Large intestine (tissue), 3 donors: ENCODE measurements at regions not wholly inside any gene's neighbourhood (a gene's known extent, or its start where the extent isn't known, plus 50 kb on each side); places are given as distances from the start of the nearest gene placed in this dataset.

Source experiments
- DNase-seq, 2 donors: peaks; one replicate each; pipeline versions ENCODE4 v3.0.0 to v3.0.0-alpha.2; 2013
- H3K27ac ChIP-seq: one replicate; pipeline ENCODE4 v1.5.1; 2013; ENCODE audit warnings: low read length
- H3K27me3 ChIP-seq: 2 replicates; pipeline ENCODE4 v1.6.1; 2013; ENCODE audit warnings: low read length; ENCODE audit not compliant: control insufficient read depth, insufficient read depth
- H3K36me3 ChIP-seq: 2 replicates; pipeline ENCODE4 v1.6.1; 2013; ENCODE audit warnings: low read length; ENCODE audit not compliant: control insufficient read depth, insufficient read depth
- H3K4me1 ChIP-seq: one replicate; pipeline ENCODE4 v1.6.1; 2013; ENCODE audit warnings: low read length; ENCODE audit not compliant: control insufficient read depth, insufficient read depth
- H3K4me3 ChIP-seq: one replicate; pipeline ENCODE4 v1.5.1; 2013; ENCODE audit warnings: low read length
- H3K9me3 ChIP-seq: one replicate; pipeline ENCODE4 v1.6.1; 2013; ENCODE audit warnings: mild to moderate bottlenecking, low read depth, low read length, moderate library complexity; ENCODE audit not compliant: control insufficient read depth
- WGBS: methylation state at CpG from one replicate; pipeline ENCODE4 v1.1.5; 2013; ENCODE audit warnings: low lambda C conversion rate; ENCODE audit not compliant: insufficient coverage; 5-methylcytosine and 5-hydroxymethylcytosine counted together

DNA sequence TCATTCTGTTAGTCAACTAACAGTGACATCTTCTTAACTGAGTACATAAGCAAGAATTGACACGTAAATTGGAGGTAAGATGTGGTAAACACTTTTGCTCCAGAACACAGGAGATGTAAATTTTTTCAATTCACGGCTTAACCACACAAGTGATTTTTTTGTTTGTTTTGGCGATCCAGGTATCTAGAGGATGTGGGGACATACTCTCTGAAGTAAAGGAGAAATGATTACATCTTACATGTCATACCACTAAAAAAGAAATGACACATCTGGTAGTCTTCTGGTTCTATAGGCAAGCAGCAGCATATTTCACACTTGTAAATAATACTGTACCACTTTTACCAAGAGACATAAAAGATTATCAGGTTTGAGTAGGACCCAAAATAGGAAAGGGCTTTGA is 200.3 kb upstream of the ZWINT start:
- DNase-seq = no peak
- H3K27ac ChIP-seq = no peak overlapping the region
- WGBS = 100% methylated on average over 2 of the region's 3 CpGs

DNA sequence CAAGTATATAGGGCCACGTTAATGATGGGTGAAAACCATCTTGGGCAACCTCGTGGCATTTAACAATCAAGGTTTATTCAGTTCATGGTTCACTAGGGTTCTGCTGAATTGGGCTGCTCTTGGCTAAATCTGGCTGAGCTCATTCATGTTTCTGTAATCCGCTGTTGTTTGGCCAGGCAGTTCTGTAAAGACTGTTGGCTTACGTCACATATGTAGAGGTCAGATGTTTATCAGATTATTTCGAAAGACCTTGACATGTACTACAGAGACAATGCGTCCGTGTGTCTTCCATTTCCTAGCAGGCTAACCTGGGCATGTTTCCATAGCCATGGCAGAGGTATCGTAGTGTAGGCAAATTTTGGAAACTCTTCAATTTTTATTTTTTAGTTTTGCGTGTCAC is 190.0 kb upstream of the ZWINT start:
- H3K27ac ChIP-seq = no peak overlapping the region
- WGBS = 47% methylated on average over 3 of the region's 9 CpGs
- no peaks in the 10 kb centered on the region for H3K4me1 ChIP-seq
- H3K36me3 ChIP-seq = no peaks in the 10 kb centered on the region
- H3K9me3 ChIP-seq = no peaks in the 10 kb centered on the region
- H3K4me3 ChIP-seq = no peak overlapping the region
- H3K27me3 ChIP-seq = no peaks in the 10 kb centered on the region
- DNase-seq = no peak

More for the DNA sequence above, 200.3 kb upstream of the ZWINT start:
- H3K27me3 ChIP-seq = no peaks in the 10 kb centered on the region
- H3K9me3 ChIP-seq = no peaks in the 10 kb centered on the region
- no peaks in the 10 kb centered on the region for H3K4me1 ChIP-seq
- H3K4me3 ChIP-seq = no peak overlapping the region
- no peaks in the 10 kb centered on the region for H3K36me3 ChIP-seq

DNA sequence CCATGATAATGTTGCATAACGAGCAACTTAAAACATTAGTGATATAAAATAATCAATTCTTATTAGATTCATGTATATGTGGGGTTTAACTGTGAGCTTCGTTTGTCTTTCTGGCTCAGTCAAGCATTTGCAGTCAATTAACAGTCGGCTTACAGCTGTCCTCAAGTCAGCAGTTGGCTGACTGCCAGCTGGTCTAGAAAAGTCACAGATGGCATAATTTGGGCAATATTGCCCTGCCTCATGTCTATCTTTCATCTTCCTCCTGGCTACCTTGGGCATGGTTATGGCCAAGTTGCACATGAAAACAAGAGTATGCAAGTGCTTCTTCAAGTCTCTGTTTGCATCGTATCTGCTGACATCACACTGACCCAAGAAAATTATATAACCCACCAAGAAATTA is 186.1 kb upstream of the ZWINT start:
- no peak for DNase-seq
- H3K27me3 ChIP-seq = no peaks in the 10 kb centered on the region
- H3K27ac ChIP-seq = no peak overlapping the region
- H3K4me1 ChIP-seq = no peaks in the 10 kb centered on the region
- no peaks in the 10 kb centered on the region for H3K36me3 ChIP-seq
- 100% methylated on average over 2 of the region's 4 CpGs for WGBS
- no peak overlapping the region for H3K4me3 ChIP-seq
- H3K9me3 ChIP-seq = no peaks in the 10 kb centered on the region

DNA sequence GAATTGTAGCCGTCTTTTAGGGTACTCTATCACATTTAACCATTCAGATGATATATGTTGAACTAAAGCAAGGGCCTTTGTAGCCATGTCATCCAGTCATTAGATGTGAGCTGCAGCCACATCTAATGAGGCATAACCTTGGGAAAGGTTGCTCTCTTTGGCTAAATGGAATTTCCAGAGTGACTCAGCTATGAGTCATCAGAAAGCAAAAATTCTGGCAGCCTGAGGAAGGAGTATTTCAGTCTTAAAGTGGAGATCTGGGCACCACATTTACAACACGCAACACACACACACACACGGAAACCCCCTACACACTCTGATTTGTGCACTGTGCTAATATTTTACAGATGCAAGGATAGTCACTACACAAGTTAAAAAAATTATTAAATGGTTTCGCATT is 176.9 kb upstream of the ZWINT start:
- Histone ChIP-seq H3K27me3 (no peaks in the 10 kb centered on the region), H3K4me3 (no peak overlapping the region), H3K4me1 (no peaks in the 10 kb centered on the region), H3K9me3 (no peaks in the 10 kb centered on the region), H3K36me3 (no peaks in the 10 kb centered on the region), H3K27ac (no peak overlapping the region)
- WGBS = 86% methylated on average over 2 of the region's 4 CpGs
- DNase-seq = no peak

DNA sequence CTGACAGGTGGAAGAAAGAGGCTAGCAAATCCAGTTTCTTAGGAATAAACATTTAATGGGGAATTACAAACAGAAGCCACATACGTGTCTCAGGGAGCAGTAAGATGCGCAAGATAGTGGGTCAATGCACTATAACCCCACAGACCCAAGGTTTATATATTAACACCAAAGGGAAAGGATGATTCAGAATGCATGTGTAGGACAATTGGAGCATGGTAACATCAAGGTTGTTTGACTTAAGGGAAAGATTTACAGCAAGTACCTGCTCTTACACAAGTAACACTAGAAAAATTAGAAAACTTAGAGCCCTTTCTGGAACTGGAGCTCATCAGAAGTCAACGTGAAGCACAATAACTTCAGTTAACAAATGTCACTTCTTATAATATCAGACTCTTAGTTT is 161.1 kb upstream of the ZWINT start:
- Histone ChIP-seq H3K27ac (no peak overlapping the region), H3K4me1 (no peaks in the 10 kb centered on the region), H3K9me3 (no peaks in the 10 kb centered on the region), H3K27me3 (no peaks in the 10 kb centered on the region), H3K4me3 (no peak overlapping the region), H3K36me3 (no peaks in the 10 kb centered on the region)
- 67% methylated on average over 1 of the region's 3 CpGs for WGBS
- DNase-seq = no peak

DNA sequence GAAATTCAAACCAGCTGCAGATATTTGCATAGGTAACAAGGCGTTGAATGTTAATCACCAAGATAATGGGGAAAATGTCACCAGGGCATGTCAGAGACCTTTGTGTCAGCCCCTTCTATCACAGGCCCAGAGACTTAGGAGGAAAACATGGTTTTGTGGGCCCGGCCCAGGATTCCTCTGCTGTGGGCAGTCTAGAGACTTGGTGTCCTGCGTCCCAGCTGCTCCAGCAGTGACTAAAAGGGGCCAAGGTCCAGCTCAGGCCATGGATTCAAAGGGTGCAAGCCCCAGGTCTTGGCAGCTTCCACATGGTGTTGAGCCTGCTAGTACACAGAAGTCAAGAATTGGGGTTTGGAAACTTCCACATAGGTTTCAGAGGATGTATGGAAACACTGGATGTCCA is 147.5 kb upstream of the ZWINT start:
- DNase-seq = no peak
- H3K4me1 ChIP-seq = no peaks in the 10 kb centered on the region

DNA sequence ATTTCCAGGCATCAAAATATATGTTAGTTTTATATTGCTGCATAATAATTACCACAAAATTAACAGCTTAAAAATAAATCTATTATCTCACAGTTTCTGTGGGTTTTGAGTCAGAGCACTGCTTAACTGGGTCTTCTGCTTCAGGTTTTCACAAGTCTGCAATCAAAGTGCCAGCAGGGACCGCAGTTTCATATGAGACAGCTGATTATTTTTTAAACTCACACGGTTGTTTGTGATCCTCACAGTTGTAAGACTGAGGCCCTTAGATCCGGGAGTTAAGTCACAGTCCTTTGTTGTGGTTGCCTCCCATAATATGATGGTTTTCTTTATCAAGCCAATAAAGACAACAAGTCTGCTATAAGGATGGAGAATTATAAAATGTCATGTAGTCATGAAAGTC is 146.0 kb upstream of the ZWINT start:
- no peak overlapping the region for H3K4me3 ChIP-seq
- H3K27me3 ChIP-seq = no peaks in the 10 kb centered on the region
- H3K4me1 ChIP-seq = no peaks in the 10 kb centered on the region
- no peak overlapping the region for H3K27ac ChIP-seq
- no peak for DNase-seq
- H3K9me3 ChIP-seq = no peaks in the 10 kb centered on the region
- no CpG with 5 or more reads among the region's 3 CpGs for WGBS
- no peaks in the 10 kb centered on the region for H3K36me3 ChIP-seq

More for the DNA sequence above, 147.5 kb upstream of the ZWINT start:
- H3K27me3 ChIP-seq = no peaks in the 10 kb centered on the region
- no peaks in the 10 kb centered on the region for H3K36me3 ChIP-seq
- H3K9me3 ChIP-seq = no peaks in the 10 kb centered on the region
- WGBS = no CpG with 5 or more reads among the region's 3 CpGs
- no peak overlapping the region for H3K27ac ChIP-seq
- H3K4me3 ChIP-seq = no peak overlapping the region

DNA sequence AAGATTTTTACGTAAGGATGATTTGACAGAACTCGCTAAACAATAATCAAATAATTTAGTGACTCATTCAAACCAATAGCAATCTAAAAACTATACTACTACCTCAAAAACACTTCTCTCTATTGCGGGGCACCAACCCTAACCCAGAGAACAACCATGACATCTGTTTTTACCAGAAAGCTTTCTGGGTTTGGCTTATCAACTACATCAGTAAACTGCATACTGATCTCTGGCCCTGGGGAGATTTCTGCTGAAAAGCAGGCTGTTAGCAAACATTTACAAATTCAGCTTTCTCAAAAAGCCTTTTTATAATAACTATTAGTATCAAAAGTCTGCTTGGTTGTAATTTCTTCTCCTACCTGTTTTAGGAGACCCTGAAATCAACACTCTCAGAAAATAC is 144.5 kb upstream of the ZWINT start:
- no peak overlapping the region for H3K4me3 ChIP-seq
- H3K27me3 ChIP-seq = no peaks in the 10 kb centered on the region
- H3K36me3 ChIP-seq = no peaks in the 10 kb centered on the region
- no peak overlapping the region for H3K27ac ChIP-seq
- WGBS = no CpG with 5 or more reads among the region's 3 CpGs
- H3K9me3 ChIP-seq = no peaks in the 10 kb centered on the region
- no peaks in the 10 kb centered on the region for H3K4me1 ChIP-seq
- no peak for DNase-seq

DNA sequence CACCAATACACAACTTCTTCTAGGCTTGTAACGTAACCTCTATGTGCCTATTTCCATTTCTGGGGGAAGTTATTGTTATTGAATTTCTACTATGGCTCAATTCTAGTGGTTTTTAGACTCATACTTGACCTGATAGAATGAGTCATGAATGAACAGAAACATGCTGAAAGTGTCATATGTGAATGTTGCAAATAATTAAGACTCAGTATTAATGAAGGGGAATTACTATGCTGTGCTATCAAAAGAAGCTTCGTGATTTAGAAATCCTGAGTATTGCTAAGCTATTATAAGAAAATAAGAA is 135.1 kb upstream of the ZWINT start:
- no peaks in the 10 kb centered on the region for H3K27me3 ChIP-seq

DNA sequence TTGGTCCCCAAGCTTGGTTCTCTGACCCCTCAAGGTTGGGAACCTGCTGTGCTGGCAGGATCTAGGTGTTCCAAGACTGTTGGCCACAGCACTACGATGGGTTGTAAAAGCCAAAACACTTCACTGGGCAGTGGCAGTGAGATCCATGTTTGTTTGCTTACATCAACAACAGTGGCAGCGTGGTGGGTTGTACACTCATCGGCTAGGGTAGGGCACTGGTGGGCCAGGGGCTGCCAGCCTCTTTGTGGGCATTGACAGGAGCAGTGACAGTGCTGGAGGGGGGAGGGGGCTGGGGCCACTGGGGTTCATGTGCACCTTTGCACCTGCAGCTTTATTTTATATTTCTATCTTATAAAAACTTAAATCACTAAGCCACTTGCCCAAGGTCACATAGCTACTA is 126.7 kb upstream of the ZWINT start:
- no peak for DNase-seq
- no CpG with 5 or more reads among the region's 3 CpGs for WGBS
- Histone ChIP-seq H3K4me3 (no peak overlapping the region), H3K27ac (no peak overlapping the region), H3K36me3 (no peaks in the 10 kb centered on the region), H3K27me3 (no peaks in the 10 kb centered on the region), H3K4me1 (no peaks in the 10 kb centered on the region), H3K9me3 (no peaks in the 10 kb centered on the region)

More for the DNA sequence above, 135.1 kb upstream of the ZWINT start:
- H3K9me3 ChIP-seq = no peaks in the 10 kb centered on the region
- no peak overlapping the region for H3K4me3 ChIP-seq
- H3K4me1 ChIP-seq = no peaks in the 10 kb centered on the region
- H3K27ac ChIP-seq = no peak overlapping the region
- DNase-seq = no peak
- no peaks in the 10 kb centered on the region for H3K36me3 ChIP-seq
- 87% methylated on average over 2 of the region's 2 CpGs for WGBS

DNA sequence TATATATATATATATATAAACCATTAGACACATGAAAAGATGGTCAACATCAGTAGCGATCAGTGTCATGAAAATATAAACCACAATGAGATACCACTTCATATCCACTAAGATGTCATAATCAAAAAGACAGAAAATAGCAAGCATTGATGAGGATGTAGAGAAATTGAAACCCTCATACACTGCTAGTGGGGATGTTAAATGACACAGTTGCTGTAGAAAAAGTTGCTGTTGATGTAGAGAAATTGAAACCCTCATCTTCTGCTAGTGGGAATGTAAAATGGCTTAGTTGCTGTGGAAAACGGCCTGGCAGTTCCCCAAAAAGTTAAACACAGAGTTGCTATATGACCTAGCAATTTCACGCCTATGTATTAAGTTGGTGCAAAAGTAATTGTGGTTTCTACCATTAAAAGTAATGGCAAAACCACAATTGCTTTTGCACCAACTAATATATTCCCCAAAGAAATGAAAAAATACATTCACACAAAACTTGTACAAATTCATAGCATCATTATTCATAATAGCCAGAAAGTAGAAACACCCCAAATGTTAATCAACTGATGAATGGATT is 120.5 kb upstream of the ZWINT start:
- Histone ChIP-seq H3K27ac (no peak overlapping the region), H3K4me1 (no peaks in the 10 kb centered on the region), H3K27me3 (no peaks in the 10 kb centered on the region), H3K36me3 (no peaks in the 10 kb centered on the region), H3K9me3 (no peaks in the 10 kb centered on the region), H3K4me3 (no peak overlapping the region)
- no peak for DNase-seq
- WGBS = no CpG with 5 or more reads among the region's 3 CpGs
